IMR-90 (cell line): ENCODE measurements at regions not wholly inside any gene's neighbourhood (a gene's known extent, or its start where the extent isn't known, plus 50 kb on each side); places are given as distances from the start of the nearest gene placed in this dataset.

Source experiments
- BHLHE40 ChIP-seq: fragments of 150-350 bp; IDR thresholded peaks from 2 replicates; pipeline ENCODE4 v1.6.1; 2016; ENCODE audit warnings: mild to moderate bottlenecking, low read depth, low read length
- MAZ ChIP-seq: IDR thresholded peaks from 2 replicates; pipeline ENCODE4 v1.6.1; 2012; ENCODE audit warnings: low read depth, mild to moderate bottlenecking, low read length, improper control_type of control experiment, moderate library complexity, borderline replicate concordance
- NFE2L2 ChIP-seq: fragments of 150-350 bp; IDR thresholded peaks from 2 replicates; pipeline ENCODE4 v1.6.1; 2016; ENCODE audit warnings: low read depth, mild to moderate bottlenecking, low read length
- POLR2A ChIP-seq: IDR thresholded peaks from 2 replicates; pipeline ENCODE4 v1.6.1; 2012; ENCODE audit warnings: mild to moderate bottlenecking, low read depth, low read length
- RAD21 ChIP-seq: IDR thresholded peaks from 2 replicates; pipeline ENCODE4 v1.6.1; 2012; ENCODE audit warnings: low read length, improper control_type of control experiment
- TF ChIP-seq, protein P1 (sequence below): conservative IDR thresholded peaks from 2 replicates; pipeline ENCODE4 v1.5.1; 2012; ENCODE audit warnings: mild to moderate bottlenecking, low read depth, low read length, improper control_type of control experiment
- TF ChIP-seq, protein P2 (sequence below): fragments of 150-350 bp; IDR thresholded peaks from 2 replicates; pipeline ENCODE4 v1.6.1; 2016; ENCODE audit warnings: low read depth, mild to moderate bottlenecking, low read length, moderate library complexity, borderline replicate concordance
- TF ChIP-seq, protein P3 (sequence below): fragments of 150-350 bp; IDR thresholded peaks from 2 replicates; pipeline ENCODE4 v1.6.1; 2017; ENCODE audit warnings: mild to moderate bottlenecking, antibody characterized with exemption, low read length, low read depth

DNA sequence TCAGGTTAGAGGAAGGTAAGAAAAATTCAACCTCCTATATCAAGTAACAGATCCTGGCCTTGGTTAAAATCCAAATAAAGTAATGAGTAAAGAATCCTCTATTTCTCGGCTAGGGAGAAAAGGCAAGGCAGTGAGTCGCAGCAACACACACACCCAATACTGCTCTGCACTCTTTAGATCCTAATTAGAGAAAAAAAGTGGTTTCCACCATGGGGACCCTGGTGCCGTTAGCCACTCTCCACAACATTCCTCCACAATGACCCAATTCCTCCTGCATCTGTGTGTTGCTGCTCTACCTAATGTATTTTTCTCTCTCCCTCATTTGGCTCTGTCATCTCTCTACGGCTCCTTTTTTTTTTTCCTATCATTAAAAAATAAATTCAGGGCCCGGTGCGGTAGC, 462.7 kb downstream of the METTL4 start:
- TF ChIP-seq, protein P1, sequence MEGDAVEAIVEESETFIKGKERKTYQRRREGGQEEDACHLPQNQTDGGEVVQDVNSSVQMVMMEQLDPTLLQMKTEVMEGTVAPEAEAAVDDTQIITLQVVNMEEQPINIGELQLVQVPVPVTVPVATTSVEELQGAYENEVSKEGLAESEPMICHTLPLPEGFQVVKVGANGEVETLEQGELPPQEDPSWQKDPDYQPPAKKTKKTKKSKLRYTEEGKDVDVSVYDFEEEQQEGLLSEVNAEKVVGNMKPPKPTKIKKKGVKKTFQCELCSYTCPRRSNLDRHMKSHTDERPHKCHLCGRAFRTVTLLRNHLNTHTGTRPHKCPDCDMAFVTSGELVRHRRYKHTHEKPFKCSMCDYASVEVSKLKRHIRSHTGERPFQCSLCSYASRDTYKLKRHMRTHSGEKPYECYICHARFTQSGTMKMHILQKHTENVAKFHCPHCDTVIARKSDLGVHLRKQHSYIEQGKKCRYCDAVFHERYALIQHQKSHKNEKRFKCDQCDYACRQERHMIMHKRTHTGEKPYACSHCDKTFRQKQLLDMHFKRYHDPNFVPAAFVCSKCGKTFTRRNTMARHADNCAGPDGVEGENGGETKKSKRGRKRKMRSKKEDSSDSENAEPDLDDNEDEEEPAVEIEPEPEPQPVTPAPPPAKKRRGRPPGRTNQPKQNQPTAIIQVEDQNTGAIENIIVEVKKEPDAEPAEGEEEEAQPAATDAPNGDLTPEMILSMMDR: no peak
- TF ChIP-seq MAZ (no peak), POLR2A (no peak), BHLHE40 (no peak), RAD21 (no peak), NFE2L2 (no peak)
- TF ChIP-seq, protein P2, sequence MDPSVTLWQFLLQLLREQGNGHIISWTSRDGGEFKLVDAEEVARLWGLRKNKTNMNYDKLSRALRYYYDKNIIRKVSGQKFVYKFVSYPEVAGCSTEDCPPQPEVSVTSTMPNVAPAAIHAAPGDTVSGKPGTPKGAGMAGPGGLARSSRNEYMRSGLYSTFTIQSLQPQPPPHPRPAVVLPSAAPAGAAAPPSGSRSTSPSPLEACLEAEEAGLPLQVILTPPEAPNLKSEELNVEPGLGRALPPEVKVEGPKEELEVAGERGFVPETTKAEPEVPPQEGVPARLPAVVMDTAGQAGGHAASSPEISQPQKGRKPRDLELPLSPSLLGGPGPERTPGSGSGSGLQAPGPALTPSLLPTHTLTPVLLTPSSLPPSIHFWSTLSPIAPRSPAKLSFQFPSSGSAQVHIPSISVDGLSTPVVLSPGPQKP: no peak
- TF ChIP-seq, protein P3, sequence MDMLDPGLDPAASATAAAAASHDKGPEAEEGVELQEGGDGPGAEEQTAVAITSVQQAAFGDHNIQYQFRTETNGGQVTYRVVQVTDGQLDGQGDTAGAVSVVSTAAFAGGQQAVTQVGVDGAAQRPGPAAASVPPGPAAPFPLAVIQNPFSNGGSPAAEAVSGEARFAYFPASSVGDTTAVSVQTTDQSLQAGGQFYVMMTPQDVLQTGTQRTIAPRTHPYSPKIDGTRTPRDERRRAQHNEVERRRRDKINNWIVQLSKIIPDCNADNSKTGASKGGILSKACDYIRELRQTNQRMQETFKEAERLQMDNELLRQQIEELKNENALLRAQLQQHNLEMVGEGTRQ: no peak
